Nephron (organoid): ENCODE measurements at regions not wholly inside any gene's neighbourhood (a gene's known extent, or its start where the extent isn't known, plus 50 kb on each side); places are given as distances from the start of the nearest gene placed in this dataset.
"Not testable (repeated sequence)": the region's sequence is repeated elsewhere in the genome, so short reads cannot be mapped to it uniquely, and the experiment has no call there.

Source experiments
- H3K27ac Mint-ChIP-seq, 3 experiments: 2 replicates each; pipeline ENCODE4 v1.8.0; 2020; ENCODE audit warnings: mixed read lengths in 3 of 3, mild to moderate bottlenecking in 2 of 3, moderate library complexity in 1 of 3
- H3K27me3 Mint-ChIP-seq: 2 replicates; pipeline ENCODE4 v1.8.0; 2021; ENCODE audit warnings: low read depth, mild to moderate bottlenecking, moderate library complexity, mixed read lengths
- H3K36me3 Mint-ChIP-seq: 2 replicates; pipeline ENCODE4 v1.8.0; 2020; ENCODE audit warnings: low read depth, mixed read lengths
- H3K4me1 Mint-ChIP-seq: 2 replicates; pipeline ENCODE4 v1.8.0; 2020; ENCODE audit warnings: mixed read lengths
- H3K4me3 Mint-ChIP-seq, 3 experiments: 2 replicates each; pipeline ENCODE4 v1.8.0; 2020; ENCODE audit warnings: mild to moderate bottlenecking in 3 of 3, mixed read lengths in 3 of 3, moderate library complexity in 2 of 3
- H3K9me3 Mint-ChIP-seq: 2 replicates; pipeline ENCODE4 v1.8.0; 2020; ENCODE audit warnings: mixed read lengths
- CTCF ChIP-seq, 3 experiments: fragments of 200-600 bp; sonication (generic); IDR thresholded peaks; one replicate each; pipeline ENCODE4 v1.5.0; 2021; ENCODE audit warnings: antibody characterized with exemption in 3 of 3; ENCODE audit not compliant: unreplicated experiment in 3 of 3

DNA sequence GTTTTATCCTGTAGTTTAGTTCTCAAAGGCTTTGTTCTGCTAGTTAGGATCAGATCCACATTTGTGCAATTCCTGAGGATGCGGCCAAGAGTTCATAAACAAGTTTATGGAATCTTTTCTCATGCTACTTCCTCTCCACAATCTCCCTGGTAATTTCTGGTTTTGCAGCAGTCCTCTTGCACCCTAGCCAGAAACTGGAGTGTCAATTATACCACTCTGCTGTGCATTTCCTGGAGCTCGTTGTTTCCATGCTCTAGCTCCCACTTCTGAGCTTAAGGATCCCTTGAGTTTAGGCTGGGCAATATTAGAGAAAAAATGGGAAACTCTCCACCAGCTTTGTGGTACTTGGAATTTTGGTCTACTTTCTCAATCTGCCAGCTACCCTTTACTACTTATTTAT, 474.7 kb downstream of the DIRAS2 start:
- TF ChIP-seq CTCF (IDR thresholded peaks at IDR 0.05; ENCODE audit: unreplicated experiment in 3 of 3): no peak
- H3K27me3 Mint-ChIP-seq: no peaks in the 10 kb centered on the region
- H3K36me3 Mint-ChIP-seq: no peaks in the 10 kb centered on the region
- peaks cover 6% of the 10 kb centered on the region for H3K9me3 Mint-ChIP-seq
- no peaks in the 10 kb centered on the region for H3K4me1 Mint-ChIP-seq
- H3K4me3 Mint-ChIP-seq: no peak overlapping the region
- no peak overlapping the region for H3K27ac Mint-ChIP-seq

DNA sequence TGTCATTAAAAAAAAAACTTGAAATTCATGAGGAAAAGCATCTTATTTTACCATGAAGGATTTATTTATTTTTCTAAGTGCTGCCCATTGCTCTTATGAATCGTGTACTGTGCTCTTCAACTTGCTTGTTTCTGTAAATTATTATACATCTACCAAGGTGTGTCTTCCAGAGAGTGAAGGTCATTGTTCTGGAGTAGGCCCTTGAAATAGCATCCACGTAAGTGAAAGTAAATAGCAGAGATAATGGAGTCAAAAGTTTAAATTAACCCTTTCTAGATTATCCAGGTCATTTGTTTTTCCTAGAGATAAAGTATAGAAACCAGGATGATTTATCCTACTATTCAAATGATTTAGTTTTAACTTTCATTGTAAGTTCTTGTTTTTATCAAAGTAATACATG, 473.1 kb downstream of the DIRAS2 start:
- Mint-ChIP-seq H3K27ac (no peak overlapping the region), H3K4me1 (no peaks in the 10 kb centered on the region), H3K27me3 (no peaks in the 10 kb centered on the region), H3K4me3 (no peak overlapping the region), H3K36me3 (no peaks in the 10 kb centered on the region), H3K9me3 (peaks cover 6% of the 10 kb centered on the region)
- TF ChIP-seq CTCF (IDR thresholded peaks at IDR 0.05; ENCODE audit: unreplicated experiment in 3 of 3): no peak

- not testable (repeated sequence) for H3K27ac Mint-ChIP-seq, H3K36me3 Mint-ChIP-seq, H3K27me3 Mint-ChIP-seq, H3K9me3 Mint-ChIP-seq, H3K4me3 Mint-ChIP-seq, H3K4me1 Mint-ChIP-seq
These were observed 468.7 kb downstream of the DIRAS2 start for GRCh38 chr9:90173935-90174334.

DNA sequence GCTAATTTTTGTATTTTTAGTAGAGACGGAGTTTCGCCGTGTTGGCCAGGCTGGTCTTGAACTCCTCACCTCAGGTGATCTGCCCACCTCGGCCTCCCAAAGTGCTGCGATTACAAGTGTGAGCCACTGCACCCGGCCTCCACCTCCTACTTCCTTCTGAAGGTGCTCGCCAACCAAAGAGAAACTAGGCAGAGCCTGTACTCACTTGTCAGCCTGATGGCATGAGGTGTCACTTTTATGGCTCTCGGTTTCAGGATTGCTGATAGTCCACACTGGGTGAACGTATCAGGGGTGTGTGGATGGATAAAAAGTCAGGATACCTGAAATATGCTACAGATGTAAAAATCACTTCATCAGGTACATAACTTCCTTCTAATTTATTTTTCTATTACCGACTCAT, 468.3 kb downstream of the DIRAS2 start:
- not testable (repeated sequence) for H3K27me3 Mint-ChIP-seq, H3K27ac Mint-ChIP-seq, H3K36me3 Mint-ChIP-seq, H3K4me3 Mint-ChIP-seq, H3K9me3 Mint-ChIP-seq, H3K4me1 Mint-ChIP-seq

GRCh38 chr9:90175257-90175656, 467.4 kb downstream of the DIRAS2 start:
- no peaks in the 10 kb centered on the region for H3K27me3 Mint-ChIP-seq
- no peak for TF ChIP-seq CTCF (IDR thresholded peaks at IDR 0.05; ENCODE audit: unreplicated experiment in 3 of 3)
- H3K4me1 Mint-ChIP-seq: no peaks in the 10 kb centered on the region
- H3K4me3 Mint-ChIP-seq: no peak overlapping the region
- no peaks in the 10 kb centered on the region for H3K36me3 Mint-ChIP-seq
- H3K9me3 Mint-ChIP-seq: peaks cover 6% of the 10 kb centered on the region
- H3K27ac Mint-ChIP-seq: no peak overlapping the region

DNA sequence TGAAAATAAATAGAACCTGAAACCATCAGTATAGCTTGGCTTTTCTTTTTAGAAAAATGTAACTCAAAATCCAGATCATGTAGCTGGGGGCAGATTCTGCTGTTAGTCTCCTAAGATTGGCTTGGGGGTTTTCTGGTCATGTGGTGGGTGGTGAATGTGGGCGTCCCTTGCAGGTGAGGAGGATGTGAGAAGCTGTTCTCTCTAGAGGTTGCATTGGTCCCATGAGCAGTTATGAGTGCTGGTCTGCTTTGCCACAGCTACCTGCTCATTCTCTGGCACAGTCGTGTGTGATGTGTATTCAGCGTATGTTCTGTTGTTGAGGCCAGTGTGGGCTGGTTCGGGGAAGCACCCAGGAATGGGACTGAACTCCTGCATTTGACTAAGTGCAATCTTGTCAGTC, 466.8 kb downstream of the DIRAS2 start:
- Mint-ChIP-seq H3K4me3 (no peak overlapping the region), H3K9me3 (peaks cover 4% of the 10 kb centered on the region), H3K27ac (no peak overlapping the region), H3K4me1 (no peaks in the 10 kb centered on the region), H3K36me3 (no peaks in the 10 kb centered on the region), H3K27me3 (no peaks in the 10 kb centered on the region)
- no peak for TF ChIP-seq CTCF (IDR thresholded peaks at IDR 0.05; ENCODE audit: unreplicated experiment in 3 of 3)

- no peaks in the 10 kb centered on the region for H3K36me3 Mint-ChIP-seq
- no peak for TF ChIP-seq CTCF (IDR thresholded peaks at IDR 0.05; ENCODE audit: unreplicated experiment in 3 of 3)
- H3K9me3 Mint-ChIP-seq: no peaks in the 10 kb centered on the region
- H3K4me3 Mint-ChIP-seq: no peak overlapping the region
- no peak overlapping the region for H3K27ac Mint-ChIP-seq
- H3K4me1 Mint-ChIP-seq: no peaks in the 10 kb centered on the region
- no peaks in the 10 kb centered on the region for H3K27me3 Mint-ChIP-seq
These were observed 465.7 kb downstream of the DIRAS2 start for GRCh38 chr9:90176901-90177300.
